GM10847 (cell line): ENCODE measurements at regions not wholly inside any gene's neighbourhood (a gene's known extent, or its start where the extent isn't known, plus 50 kb on each side); places are given as distances from the start of the nearest gene placed in this dataset.

Source experiments
- POLR2A ChIP-seq: IDR thresholded peaks from 2 replicates; pipeline ENCODE4 v1.6.1; 2011; ENCODE audit not compliant: insufficient read length; ENCODE audit errors: extremely low read depth

DNA sequence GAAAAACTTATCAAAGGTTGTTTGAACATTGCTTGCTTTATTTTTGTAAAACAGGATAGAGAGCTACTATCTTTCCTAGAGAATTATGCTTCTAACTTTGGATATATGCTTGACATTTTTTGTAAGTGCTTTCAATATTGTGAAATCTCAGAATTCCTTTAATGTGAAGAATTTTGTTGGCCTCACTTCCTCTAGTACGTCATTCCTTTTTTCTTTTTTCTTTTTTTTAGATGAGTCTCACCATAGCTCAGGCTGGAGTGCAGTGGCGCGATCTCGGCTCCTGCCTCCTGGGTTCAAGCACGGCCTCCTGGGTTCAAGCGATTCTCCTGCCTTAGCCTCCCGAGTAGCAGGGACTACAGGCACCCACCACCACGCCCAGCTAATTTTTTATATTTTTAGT lies 668.1 kb downstream of the RFPL4B start:
- no peak for TF ChIP-seq POLR2A

DNA sequence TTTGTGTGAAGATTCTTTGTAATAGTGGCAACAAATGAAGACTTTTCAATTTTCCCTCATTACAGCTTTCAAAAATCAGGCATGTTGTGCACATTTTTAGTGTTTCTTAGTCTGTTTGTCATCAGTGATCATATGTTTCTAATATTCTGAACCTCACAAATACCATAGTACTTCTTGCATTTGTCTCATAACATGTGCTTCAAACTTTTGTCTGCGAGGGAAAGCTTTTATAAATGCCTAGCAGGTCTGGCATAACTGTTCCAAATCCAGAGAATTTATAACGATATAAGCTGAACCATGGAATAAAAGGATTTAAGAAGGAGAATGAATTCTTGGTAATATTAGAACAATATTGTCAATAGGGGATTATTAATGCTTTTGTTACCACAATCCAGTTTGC lies 670.2 kb downstream of the RFPL4B start:
- TF ChIP-seq POLR2A, result no peak

DNA sequence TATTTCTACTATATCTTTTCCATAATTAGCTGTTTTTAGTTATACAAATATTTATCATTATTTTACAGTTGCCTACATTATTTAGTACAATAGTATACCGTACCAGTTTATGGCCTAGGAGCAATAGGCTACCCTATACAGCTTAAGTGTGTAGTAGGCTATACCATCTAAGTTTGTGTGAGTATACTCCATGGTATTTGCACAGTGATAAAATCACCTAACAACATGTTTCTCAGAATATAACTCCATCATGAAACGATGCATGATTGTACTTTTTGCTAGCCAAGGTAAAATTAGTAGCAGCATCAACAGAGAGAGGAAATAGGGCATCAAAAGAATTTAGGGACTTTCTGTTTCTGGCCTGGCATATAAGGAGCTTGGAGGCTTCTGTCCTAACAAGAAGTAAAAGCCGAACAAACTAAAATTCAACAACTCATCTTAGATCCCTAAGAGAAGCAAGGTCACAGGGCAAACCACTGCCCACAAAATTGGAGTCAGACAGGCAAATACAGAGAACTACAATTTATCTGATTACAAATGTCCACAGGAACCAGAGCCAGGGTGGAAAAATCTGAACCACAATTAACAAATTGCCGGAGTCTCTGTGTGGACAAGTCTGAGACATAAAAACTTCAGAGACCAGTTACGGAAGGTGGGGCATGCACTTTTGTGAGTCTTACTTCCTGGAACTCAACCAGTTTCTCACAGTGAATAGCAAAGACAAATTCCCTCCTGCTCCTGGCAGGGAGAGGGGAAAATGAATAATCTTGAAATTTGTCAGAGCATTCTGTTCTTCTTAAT lies 671.4 kb downstream of the RFPL4B start:
- no peak for TF ChIP-seq POLR2A

DNA sequence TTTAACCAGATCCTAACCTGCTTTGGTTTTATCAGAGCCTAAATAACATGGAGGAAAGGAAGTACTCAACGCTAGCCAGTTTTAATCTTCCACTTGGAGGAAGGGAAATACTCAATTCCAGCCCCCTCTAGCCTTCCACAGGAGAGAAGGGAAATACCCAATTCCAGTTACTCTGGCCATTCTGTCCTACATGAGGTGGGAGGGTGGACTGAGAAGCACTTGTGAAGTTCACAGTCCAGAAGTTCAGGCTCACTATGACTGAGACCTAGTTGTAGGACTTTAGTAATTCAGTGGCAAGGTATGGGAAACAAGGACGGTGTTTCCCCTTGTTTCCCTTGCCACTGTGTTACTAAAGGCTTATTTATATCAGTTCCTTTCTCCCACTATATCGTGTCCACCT lies 672.0 kb downstream of the RFPL4B start:
- no peak for TF ChIP-seq POLR2A

DNA sequence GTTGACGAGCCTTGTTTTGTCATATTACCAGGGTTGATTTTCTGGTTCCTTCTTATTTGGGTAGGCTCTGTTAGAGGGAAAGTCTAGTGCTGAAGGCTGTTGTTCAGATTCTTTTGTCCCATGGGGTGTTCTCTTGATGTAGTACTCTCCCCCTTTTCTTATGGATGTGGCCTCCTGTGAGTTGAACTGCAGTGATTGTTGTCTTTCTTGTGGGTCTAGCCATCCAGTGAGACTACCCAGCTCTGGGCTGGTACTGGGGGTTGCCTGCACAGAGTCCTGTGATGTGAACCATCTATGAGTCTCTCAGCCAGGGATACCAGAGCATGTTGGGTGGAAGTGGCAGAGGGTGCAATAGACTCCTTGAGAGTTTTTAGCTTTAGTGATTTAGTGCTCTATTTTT lies 680.6 kb downstream of the RFPL4B start:
- TF ChIP-seq POLR2A, result no peak

DNA sequence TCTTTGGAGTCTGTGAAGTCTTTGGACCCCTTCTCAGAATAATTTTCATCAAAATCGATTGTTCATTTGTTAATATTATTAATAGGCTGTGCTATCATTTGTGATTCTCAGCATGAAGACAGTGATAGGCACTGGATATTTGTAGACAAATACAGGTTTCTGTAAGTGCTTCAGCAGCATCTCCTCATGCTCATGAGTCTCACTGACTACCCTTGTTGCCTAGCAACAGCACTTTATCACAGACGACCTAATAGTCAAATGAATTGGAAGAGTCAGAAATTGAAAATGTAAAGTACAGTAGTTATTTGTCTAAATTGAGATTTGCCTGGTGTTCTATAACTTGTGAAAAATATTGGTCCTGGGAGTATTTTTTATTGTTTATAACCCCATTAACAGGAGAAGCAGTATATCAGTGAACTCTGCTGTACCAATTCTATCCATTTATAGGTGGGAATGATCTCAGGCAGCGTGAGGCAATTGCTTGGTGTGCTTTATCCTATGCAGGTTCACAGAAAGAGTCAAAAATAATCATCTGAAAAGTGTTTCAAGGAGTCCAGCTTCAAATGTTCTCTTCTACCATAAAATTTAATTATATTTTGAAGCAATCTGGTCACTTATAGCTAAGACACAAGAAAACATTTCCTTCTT lies 684.6 kb downstream of the RFPL4B start:
- TF ChIP-seq POLR2A, result no peak

DNA sequence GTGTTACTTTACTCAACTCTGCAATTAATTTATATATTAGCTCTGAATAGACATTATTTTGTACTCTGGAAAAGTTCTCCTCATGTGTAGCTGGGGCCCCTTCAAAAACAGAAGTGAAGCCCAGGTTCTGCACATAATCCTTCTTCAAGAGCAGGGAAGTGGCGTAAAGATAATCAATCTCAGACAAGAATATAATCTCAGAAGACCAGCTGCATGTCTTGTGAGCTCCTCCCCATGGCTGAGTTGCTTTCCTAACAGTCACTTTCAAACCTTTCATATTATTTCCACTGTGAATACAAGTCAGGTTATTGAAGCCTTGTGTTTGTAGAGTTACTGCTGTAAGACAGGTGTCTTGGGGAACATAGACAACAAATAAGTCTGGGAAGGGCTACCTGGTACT lies 691.9 kb downstream of the RFPL4B start:
- TF ChIP-seq POLR2A, result no peak

DNA sequence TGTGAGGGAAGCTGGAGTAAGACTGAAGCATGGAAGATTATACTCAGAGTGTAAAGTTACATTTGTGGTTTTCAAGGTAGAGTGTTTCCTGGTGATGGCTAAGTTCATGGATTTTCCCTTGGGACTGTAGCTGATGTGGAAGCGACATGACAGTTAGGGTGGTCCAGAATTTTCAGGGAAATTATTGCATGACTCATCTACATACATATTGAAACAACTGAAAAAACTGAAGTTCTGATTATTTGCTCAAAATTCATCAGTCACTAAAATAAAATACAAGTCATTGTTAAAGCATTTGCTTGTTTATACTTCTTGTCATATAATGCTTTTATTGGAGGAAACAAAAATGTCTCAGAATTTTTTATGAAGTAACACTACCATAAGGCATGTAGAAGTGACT lies 700.0 kb downstream of the RFPL4B start:
- no peak for TF ChIP-seq POLR2A

DNA sequence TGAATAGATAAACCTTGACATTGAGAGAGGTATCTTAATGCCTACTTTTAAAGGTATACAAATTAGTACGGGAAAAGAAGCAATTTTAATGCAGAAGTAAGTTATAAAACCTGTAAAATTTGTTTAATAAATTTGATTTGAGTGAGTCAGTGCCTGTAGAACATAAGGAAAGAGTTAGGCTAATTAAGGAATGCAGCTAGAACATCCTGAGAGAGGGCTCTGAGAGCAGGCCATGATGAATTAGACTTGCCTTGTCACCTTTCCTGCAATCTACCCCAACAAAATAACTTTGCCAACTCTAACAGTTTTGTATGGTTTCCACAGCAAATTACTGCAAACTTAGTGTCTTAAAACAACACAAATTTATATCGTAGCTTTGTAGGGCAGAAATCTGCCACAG lies 700.8 kb downstream of the RFPL4B start:
- TF ChIP-seq POLR2A, result no peak

DNA sequence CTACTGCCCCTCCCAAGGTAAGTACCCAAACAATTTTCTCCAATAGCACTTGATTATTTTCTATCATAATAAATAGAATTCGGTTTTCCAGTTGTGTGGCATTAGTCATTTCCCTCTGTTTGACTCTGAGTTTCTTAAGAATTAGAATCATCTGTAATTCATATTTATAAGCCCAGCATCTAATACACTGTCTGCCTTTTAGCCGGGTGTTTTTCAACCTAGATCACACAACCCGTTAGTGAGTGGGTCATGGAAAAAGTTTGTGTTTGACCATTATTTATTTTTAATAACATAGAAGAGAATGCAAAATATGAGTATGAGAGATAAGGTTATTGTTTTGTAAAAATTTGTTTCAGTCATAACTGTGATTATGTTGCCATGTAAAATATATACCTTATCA lies 701.6 kb downstream of the RFPL4B start:
- no peak for TF ChIP-seq POLR2A

DNA sequence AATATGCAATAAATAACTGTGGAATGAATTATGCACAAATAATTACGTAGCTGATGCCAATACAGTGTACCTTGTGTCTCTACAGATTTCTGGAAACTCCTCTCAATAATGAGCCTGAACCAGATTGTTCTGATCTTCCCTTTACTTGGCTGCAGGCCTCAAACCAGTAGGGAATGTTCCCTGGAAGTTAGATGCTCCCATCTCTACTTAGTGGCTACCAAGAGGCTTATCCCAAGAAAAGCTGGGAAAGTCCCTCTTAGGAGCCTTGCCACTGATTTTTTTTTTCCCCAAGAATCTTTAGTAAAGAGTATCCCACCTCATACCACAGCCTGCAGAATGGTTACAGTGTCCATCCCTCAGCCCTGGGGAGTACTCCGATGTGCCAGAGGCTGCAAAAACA lies 702.1 kb downstream of the RFPL4B start:
- TF ChIP-seq POLR2A, result no peak

DNA sequence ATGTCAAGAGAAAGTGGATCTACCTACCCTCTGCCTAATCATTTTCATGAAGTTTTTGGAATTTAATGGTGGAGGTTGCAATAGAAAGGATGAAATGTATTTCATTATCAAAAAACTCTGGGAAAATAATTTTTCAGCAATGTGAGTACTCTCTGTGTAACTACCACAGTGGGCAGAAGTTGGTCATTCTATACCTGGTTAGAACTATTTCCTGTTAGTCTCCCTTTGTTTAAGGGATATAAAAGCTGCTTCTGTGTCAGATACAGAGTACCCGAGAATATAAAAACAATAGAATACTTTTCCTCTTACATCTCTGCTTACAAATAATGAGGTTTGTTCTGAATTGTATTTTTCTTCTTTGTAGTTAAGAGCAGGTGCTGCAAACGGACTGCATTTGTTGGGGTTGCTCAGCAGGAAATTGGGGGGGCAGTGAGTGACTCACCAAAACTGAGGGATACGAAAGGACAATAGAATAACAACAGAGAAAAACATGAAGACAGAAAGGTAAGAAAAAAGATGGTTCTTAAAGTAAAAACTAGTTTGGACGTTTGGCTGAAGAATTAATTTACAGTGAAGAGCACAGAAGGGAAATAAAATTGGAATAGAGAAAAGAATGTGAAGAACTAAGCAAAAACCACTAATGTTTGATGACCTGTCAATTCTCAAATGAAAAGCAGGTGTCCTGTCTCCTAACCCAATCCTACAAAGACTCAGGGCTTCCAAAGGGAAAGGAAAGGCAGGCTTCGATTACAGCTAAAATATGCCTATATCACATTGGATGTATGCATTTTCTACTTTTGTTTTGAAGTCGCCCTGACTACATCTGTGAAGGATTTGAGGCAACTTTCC lies 703.1 kb downstream of the RFPL4B start:
- TF ChIP-seq POLR2A, result no peak

DNA sequence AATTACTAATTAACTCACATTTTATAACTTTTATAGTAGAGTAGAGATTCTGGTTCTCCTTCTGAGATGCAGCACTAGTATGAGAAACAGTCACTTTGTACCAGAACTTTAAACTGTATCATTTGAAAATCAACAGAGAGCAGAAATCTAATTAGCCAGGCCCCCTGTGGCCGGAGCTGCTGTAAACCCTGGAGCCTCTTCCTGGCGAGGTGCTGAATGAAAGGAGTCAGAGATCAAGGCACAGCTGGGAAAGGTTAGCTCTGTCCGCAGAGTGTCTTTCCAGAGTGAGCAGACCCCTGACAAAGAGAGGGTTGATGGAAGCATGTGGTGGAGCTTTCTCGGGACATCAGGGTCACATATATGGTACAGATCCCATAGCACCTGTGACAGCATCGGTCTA lies 703.8 kb downstream of the RFPL4B start:
- TF ChIP-seq POLR2A, result no peak

DNA sequence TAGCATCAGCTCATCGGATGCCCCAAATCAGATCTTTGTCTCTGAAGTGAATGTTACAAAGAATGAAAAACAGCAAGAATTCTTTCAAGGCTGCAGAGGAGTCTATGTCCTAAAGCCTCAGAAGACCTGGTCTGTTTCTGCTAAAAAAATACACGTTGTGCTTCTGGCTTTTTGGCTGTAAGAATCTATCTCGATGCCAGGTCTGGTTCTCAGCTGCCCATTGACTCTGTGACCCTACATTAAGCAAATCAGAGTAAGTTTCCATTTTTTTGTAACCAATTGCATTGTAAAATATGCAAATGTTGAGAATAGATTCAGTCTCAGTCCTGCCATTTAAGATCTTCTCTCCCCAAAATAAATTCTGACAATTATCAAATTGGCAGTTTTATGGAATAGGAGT lies 705.4 kb downstream of the RFPL4B start:
- TF ChIP-seq POLR2A, result no peak

DNA sequence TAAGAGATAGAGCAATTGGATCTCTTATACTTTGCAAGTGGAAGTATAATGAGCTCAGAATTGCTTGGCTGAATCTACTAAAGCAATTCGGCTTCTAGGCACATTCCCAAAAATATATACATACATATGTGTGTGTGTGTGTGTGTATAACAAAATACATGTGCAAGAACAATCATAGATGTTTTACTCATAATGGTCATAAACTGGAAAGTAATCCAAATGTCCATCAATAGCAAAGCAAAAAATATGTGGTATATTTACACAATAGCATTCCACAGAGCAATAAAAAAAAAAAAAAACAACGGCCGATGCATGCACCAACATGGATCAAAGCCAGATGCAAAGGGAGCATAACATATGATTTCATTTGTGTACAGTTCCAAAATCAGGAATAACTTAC lies 707.9 kb downstream of the RFPL4B start:
- no peak for TF ChIP-seq POLR2A

DNA sequence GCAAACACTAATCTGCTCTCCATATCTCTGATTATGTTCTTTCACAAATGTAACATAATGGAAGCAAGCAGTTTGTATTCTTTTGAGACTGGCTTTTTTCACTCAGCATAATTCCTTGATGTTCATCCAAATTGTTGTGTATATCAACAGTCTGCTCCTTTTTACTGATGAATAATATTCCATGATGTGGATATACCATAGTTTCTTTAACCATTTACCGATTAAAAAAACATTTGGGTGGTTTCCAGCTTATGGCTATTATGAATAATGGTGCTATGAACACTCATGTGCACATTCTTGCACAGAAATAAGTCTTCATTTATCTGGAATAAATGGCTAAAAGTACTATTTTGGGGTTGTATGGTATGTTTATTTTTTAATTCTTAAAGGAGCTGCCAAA lies 708.9 kb downstream of the RFPL4B start:
- TF ChIP-seq POLR2A, result no peak

DNA sequence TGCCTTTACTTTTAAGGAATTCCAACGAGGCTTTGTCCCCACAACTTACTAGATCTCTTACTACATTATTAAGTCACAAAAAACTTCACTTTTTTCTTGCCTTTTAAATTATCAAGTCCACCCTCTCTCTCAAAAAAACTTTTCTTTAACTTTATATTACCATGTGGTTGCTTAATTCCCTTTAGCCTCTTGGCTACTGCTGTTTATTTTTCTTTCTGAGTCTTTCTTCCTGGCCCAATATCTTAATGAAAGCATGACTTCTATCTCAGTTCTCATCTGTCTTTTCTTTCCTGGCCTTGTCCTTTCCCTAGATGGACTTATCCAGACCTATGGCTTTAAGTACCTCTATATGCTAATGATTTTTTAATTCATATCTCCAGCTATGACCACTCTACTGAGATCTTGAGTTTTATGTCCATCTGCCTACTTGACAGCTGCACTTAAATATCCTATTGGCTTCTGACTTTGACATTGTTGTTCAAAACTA lies 710.5 kb downstream of the RFPL4B start:
- TF ChIP-seq POLR2A, result no peak

DNA sequence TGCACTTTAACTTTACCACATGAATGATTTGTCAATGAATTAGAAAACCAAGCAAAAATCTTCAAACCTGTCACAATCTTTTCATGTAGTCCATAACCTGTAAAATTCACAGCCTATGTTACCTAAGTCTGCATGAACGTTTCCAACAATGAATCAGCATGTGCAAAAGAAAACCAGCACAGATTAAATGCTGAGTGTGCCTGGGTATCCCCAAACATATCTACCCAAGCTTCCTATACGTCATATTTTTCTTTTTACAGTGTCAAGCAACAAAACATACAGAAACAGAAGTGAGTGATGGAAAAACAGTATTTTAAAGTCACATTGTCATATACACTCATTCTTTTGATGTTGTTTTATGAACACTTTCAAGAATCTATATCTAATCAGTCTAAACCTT lies 713.5 kb downstream of the RFPL4B start:
- no peak for TF ChIP-seq POLR2A
